NCI-H2107 treated with DMSO at 0.1 percent for 48 hours (cell line): ENCODE measurements at regions not wholly inside any gene's neighbourhood (a gene's known extent, or its start where the extent isn't known, plus 50 kb on each side); places are given as distances from the start of the nearest gene placed in this dataset.
"Not testable (repeated sequence)": the region's sequence is repeated elsewhere in the genome, so short reads cannot be mapped to it uniquely, and the experiment has no call there.

ENCODE experiments used
- DNase-seq: peaks from one replicate; lab custom pipeline; 2025; ENCODE audit not compliant: unreplicated experiment; lab: John Stamatoyannopoulos, UW

DNA sequence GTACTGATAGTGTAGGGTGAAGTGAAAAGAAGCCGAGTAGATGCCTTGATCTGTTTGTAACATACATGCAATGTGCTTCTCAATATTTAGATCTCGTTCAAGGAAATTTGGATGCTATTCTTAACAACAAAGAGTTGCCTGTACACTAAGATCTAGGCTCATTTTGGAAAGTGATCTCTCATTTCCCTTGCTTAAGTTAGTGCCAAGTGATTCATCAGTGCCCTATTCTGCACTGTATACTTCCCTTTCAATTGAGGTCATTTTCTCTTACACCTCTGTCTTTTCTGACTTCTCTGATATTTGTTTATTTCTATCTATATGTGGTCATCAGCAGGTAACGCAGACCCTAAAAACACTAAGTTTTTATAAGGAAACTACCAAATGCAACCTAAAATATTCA lies 528.6 kb upstream of the PTPRD start:
- no peak for DNase-seq

DNA sequence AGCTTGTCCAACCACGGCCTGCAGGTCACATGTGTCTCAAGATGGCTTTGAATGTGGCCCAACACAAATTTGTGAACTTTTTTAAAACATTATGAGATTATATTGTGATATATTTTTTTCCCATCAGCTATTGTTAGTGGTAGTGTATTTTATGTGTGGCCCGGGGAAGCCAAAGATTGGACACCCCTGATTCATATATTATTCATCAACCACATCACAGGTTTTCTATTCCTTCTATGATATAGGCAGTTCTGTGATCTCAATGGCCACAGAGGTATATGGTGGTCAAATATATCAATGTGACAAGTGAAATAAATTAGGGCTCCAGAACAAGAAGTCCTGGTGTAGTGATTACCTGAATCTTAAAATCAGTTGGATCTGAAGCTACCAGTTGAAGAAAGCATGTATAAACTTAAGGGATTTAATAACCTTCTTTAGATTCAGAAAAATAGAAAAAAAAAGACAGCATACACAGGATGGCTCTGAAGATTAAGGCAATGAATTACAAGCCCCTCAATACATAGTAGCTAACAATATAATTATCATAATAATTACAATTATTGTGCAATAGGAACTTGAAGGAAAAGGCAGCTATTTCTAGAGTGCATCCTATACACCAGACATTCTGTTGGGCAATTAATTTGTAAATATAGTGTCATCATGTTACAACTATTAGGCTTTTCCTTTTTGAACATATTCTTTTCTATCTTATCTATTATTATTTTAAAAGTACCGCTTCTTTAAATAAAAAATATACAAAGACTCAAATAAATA lies 530.4 kb upstream of the PTPRD start:
- DNase-seq: no peak

DNA sequence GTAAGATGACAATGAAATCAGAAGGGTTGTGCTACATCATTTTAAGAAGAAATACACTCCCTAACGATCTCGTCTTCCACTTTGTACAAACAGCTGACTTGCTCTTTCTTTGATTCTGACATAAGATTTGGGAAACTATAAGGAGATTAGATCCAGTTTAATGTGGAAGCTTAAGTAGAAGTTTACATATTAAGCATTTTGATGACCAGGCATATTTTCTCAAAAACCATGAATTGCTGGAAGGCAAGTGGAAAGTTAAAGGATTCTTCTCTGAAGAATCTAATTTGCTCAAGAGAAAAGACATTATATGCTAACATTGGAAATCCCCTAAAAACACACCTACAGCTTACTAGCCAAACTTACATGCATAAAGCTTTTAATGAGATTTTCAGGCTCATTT lies 531.9 kb upstream of the PTPRD start:
- DNase-seq: no peak

DNA sequence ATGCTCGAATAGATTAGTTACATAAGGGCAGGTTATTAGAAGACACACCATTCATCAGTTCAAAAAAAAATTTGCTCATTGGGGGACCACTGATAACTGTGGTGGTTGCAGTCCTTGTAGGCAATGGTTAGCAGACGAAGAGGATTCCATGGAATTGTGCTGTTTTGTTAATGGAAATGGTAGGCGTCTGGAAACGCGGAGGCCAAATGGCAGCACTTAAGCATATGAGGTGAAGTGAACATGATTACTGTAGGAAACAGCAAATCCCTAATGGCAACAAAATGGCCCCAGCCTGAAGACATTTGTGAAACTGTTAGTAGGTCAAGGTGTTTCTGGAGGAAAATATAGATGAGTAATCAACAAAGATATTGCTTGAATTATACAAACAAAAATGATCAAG lies 535.4 kb upstream of the PTPRD start:
- no peak for DNase-seq

DNA sequence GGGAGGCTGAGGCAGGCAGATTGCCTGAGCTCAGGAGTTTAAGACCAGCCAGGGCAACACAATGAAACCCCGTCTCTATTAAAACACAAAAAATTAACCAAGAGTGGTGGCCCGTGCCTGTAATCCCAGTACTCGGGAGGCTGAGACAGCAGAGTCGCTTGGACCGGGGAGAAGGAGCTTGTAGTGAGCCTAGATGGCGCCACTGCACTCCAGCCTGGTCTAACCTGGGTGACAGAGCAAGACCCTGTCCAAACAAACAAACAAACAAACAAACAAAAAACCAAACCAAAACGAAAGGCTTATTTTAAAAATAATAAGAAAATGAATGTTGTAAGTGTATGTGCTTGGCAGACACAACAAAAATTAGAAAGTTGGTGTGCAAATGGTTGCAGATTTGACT lies 536.3 kb upstream of the PTPRD start:
- no peak for DNase-seq

DNA sequence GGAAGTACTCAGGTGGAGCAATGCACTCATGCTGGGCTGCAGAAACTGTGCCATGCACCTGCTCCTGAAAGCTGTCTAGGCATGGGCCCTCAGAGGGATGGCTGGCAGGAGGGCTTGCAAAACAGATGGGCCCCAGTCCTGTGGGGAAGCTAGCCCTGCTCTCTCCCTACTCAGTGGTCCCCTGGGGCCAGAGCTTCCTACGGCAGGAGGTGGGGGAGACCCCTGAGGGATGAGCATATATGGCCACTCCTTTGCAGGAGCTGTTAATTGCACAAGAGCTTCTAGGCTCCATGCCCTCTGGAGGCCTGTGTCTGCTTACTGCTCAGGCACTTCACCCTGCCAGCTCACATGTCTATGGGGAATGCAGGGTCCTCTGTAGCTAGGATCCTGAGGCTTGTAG lies 545.3 kb upstream of the PTPRD start:
- DNase-seq: no peak

DNA sequence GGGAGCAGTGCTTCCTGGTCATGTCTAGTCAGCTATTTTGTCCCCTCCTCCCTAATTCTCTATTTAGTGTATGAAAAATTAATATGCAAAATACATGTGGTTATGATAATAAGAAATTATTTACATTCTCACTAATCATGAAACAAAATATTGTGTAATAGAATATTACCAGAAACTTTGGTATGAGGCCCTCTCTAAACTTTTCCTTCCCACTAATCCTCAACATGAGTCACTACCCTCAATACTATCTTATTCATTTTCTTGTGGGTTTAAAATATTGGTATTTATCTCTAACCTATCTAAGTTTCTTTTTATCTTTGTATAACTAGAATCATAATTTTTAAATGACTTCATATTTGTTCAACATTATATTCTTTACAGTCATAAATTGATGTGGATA lies 545.9 kb upstream of the PTPRD start:
- DNase-seq: no peak

DNA sequence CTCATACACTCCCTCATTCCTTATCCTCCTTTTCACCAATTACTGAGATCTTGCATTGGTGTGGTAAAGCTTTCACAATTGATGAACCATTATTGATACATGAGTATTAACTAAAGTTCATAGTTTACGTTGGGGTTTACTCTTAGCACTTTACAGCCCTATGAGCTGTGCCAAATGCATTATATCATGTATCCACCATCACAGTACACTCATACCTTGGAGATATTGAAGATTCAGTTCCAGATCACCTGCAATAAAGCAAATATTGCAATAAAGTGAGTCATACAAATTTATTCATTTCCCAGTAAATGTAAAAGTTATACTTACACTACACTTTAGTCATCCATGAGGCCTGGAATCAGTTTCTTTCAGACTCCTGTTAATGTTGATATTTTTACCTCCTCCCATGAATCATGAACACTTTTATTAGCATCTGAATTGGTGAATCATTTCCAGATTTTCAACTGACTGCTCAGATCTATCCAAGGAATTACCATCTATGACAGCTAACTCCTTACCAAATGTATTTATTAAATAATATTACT lies 546.6 kb upstream of the PTPRD start:
- DNase-seq: no peak

DNA sequence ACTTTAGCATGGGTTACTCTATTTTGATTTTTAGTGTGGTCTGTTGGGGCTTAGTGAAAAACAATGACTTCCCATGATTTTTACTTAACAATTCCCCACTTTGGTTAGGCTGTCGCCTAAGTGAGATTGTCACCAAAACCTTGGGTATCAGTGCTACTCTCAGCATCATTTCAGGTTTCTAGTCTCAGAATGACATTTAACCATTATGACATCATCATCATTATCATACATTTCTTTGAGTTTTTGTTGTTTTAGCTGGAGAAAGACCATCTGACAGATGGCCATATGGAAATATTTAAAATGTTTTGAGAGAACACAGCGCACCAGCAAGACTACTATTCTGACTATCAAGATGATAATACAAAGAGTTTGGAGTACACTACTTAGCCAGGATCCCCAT lies 551.0 kb upstream of the PTPRD start:
- no peak for DNase-seq

DNA sequence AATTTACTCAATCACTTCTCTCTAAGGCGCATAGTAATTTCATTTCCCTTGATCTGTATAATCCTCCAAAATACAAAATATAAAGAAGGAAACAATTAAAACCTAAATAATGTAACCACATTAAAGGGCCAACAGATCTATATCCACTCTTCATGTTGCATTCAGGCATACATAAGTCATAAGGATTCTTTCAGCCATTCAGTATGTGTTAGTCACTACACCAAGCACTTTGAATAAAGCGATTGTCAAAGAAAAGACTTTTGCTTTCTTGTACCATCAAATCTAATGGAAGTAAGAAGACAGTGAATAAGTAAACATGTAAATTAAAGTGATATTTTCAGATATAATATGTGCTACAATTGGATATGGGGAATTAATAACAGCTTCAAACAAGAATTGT lies 569.2 kb upstream of the PTPRD start:
- DNase-seq: no peak

DNA sequence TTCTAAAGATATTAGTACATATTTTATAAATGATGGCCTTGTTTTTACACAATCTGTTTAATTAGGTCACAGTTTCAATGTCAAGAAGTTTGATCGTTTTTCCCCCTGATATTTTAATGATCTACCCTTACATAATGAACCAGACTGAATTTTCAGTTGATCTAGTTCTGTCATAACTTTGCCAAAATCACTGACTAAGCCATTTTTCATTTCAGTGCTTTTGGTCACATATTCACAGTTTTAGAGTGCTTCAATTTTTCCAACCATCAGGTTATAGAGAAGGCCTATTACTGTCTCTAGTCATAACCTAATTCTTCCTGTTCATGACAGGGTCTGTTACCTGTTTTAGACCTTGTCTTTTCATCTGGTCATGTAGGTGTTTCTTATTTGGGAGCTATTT lies 577.9 kb upstream of the PTPRD start:
- no peak for DNase-seq

DNA sequence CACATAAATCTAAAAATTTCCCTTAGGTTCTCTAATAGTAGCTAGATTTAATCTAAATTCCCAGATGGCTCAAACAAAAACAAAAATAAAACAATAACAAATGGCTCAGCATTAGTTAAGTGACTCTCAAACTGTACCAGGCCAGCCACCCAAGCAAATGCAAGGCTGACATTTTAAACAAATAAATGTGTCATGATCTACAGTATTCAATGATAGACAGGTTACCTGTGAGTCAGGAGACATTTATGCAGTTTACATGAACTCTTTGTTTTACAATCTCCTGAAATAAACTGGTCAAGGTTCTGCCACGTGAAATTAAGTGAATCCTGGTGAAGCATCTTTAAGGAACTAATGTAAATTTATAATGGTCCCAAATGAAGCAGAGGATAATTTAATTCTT lies 580.2 kb upstream of the PTPRD start:
- no peak for DNase-seq

DNA sequence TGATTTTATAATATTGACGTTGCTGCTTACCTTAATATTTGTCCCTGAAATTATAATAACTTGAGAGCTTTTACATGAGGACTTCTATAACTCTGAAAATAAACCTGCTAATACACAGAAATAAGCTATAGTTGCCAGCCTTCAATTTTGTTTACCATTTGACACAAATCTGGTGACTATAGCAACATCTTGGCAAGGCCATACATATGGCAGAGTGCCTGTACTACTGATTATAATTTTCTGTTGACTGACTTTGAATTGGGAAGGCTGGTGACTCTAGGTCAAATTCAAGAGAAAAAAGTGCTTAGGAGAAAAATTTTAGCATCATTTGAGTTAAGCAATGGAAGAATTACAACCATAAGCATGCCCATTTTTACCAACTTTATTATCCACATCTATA lies 581.4 kb upstream of the PTPRD start:
- DNase-seq: no peak

DNA sequence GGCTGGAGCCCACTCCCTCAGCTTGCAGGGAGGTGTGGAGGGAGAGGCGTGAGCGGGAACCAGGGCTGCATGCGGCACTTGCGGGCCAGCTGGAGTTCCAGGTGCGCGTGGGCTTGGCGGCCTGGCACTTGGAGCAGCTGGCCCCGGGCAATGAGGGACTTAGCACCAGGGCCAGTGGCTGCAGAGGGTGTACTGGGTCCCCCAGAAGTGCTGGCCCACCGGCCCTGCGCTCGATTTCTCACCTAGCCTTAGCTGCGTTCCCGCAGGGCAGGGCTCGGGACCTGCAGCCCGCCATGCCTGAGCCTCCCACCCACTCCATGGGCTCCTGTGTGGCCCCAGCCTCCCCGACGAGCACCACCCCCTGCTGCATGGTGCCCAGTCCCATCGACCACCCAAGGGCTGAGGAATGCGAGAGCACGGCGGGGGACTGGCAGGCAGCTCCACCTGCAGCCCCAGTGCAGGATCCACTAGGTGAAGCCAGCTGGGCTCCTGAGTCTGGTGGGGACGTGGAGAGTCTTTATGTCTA lies 584.1 kb upstream of the PTPRD start:
- DNase-seq: not testable (repeated sequence)

DNA sequence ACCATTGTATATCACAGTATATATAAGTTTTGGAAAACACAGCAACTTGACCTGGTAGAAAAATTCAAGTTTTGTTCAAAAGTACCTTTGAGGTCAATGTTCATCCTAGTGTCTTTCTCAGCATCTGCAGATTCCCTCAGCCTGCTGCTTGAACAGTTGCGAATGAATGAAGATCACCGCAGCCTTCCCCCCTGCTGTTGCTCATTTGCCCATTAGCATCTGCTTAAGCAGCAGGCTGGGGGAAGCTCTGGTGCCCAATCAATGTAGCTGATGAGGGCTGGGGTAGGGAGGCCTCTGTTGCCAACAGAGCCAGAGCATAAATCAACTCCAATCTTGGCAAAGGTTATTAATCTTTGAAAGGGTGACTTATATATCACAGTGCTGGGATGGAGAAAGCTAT lies 586.5 kb upstream of the PTPRD start:
- DNase-seq: no peak

DNA sequence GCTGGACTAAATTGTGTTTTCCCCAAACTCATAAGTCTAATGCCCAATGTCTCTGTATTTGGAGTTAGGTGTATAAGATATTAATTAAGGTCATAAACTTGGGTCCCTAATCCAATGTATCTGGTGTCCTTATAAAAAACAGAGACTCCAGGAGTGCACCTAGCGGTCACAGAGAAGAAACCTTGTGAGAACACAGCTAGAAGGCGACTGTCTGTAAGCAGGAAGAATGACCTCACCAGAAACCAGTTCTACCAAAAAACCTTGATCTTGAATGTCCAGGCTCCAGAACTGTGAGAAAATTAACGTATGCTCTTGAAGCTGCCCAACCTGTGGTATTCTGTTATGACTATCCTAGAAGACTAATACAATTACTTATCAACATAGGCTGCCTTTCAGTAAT lies 591.7 kb upstream of the PTPRD start:
- no peak for DNase-seq

DNA sequence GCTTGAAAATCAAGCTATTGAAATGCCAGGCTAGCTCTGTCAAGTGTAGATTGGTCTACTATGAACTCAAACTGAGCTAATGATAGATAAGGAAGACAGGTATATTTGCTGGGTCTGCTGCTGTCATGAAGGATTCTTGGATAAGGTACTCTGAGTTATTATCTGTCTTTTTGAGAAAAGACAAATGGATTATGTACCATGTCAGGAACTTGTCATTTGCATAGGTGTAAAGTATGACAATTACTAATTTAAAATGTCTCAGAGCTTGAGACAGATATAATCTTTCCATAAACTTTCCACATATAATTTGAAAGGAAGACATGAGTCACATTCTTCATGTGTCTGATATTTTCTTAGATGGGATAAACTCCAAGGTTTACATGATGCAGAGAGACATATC lies 594.1 kb upstream of the PTPRD start:
- DNase-seq: no peak

DNA sequence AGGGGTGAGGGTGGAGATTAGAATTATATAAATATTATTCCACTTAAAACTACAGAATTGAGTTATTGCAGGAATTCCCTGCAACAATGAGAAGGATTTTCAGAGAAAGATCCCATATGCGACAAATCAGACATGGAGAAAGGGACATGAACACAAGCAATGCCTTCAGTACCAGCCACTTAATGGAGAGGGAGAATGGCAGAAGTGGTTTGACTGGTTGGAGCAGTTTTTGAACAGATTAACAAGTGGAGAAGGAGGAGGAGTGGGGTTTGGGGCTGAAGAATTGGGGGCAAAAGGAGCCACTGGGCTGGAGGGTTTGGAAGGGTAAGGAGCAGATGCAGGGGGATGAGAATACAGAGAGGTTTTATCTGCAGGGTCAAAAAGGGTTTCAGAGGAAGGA lies 620.9 kb upstream of the PTPRD start:
- DNase-seq: no peak

DNA sequence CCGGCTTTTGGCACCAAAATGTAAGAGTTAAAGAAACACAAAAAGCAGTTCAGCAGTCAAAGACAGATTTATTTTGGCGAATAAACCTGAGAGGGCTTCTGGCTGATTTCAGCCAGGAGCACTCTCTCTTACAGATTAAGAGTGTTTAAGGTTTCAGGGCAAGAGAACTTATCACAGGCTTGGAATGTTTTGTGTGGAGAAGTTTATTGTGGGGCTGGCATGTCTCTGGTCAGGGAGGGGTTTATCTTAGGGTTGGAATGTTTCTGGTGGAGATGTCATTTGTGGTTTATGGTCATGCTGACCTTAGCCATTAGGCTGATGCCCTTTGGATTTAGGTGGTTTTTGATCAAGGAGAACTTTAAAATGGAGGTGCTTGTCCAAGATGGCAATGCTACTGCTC lies 622.3 kb upstream of the PTPRD start:
- no peak for DNase-seq

DNA sequence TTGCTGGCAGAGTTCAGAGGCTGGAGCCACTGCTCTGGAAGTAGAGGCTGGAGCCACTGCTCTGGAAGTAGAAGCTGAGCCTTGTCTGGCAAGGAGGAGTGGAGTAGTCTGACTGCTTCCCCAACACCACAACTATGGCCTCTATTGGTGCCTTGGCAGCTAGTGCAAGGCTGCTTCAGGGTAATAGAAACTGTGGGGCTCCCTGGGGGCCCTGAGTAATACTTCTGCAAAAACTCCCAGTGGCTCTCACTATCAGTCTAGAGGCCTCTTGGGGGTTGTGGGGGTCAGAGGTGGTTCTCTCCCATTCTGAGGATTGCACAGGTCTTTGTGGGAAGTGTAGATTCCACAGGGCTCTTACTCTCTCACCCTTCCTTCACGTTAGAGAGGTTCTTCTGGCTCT lies 629.0 kb upstream of the PTPRD start:
- no peak for DNase-seq

DNA sequence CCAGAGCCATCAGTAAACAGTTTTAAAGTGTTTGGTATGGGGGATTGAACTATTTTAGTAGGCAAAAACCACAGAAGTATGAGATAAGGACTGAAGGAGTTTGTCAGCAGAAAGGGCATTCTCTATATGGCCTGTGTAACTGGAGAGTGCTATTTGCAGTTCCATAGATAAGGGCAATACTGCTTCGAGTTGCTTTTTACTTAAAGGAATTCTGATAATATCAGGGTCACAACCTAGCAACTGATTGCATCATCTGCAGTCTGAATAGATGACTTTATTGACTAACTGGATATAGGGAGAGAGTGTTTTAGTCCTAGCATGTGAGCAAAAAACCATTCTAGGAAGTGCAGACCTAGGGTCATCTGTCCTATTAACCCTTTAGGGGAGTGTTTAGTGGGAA lies 645.2 kb upstream of the PTPRD start:
- DNase-seq: no peak

DNA sequence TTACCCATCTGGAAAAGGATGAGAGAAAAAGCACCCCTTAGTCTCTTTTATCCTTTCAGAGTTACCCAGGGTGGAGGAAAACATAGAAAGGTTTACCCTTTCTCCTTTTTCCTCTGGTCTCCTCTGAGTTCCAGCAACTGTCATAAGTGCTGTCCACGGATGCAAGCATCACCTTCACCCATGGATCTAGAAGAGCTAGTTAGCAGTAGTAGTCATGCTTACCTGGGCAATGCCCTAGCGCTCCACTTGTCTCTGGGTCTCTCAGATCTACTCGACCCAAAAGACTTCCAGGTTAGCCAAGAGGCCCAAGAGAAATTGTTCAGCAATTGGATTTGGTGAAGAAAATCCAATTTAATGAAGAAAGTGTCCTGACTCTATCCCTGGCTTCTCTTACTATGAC lies 656.2 kb upstream of the PTPRD start:
- no peak for DNase-seq

DNA sequence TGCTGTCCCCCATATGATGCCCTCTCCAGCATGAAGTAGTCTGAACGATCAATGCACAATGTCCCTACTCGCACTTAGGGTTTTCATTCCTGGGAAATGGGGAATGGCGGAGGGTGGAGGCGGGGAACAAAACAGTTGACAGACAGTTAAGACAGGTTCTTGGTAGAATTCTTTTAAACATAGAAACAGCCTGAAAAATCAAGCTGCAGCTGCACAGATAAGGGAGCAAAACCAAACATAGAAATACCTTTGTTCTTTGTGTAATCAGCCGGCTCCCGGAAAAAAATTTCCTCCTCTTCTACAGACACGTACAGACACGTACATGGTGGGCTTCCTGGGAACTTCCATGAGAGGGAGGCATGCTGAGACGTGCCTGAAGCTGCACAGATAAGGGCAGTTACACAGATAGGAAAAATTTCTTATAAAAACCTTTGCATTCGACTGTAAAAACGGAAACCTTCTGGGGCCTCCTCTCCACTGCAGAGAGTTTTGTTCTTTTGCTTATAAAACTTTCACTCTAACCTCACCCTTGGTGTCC lies 662.4 kb upstream of the PTPRD start:
- DNase-seq: no peak
